GM19372 (cell line): ENCODE measurements at regions not wholly inside any gene's neighbourhood (a gene's known extent, or its start where the extent isn't known, plus 50 kb on each side); places are given as distances from the start of the nearest gene placed in this dataset.

Experiments
- ATAC-seq: cut with Tn5 transposase; IDR thresholded peaks from one replicate; pipeline ENCODE4 v1.9.1; 2021; ENCODE audit warnings: mild to moderate bottlenecking, low read depth, moderate library complexity; ENCODE audit not compliant: unreplicated experiment

DNA sequence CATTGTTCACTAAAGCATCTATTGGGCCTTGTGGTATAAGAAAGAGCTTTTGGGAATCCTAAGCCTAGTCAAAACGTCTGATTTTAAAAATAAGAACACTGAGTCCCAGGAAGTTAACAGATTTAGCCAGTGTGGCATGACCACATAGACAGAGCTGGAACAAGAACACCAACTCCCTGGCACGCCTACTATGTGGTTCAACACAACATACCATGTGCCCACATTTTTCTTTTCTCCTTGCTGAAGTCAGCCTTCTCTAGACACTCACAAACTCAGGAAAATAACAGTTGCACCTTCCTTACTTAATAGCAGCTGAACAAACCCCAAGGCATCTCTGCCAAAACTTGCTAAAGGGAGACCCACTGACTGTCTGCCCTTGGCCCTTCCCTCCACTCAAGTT is 124.8 kb downstream of the C1D start:
- no peak for ATAC-seq

- no peak for ATAC-seq
Measured at GRCh38 chr2:67945056-67945455, 117.7 kb downstream of the C1D start.

DNA sequence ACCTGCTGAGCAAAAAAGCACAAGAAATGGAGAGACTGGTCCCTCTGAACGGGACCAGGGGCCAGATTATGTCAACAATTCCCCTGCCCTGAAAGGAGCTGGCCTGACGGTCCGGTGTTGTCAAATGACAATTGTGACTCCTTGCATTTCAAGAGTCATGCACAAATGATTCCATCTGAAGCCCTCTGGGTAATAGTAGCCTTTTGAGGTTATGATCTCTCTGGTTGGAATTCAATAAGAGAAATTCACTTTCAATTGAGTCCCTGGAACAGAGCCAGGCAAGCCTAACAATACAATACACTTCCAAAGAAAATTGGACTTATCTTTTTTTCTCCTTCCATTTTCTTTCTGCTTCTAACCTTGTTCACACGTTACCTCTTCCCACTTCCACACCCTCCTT is 116.9 kb downstream of the C1D start:
- ATAC-seq, result no peak

DNA sequence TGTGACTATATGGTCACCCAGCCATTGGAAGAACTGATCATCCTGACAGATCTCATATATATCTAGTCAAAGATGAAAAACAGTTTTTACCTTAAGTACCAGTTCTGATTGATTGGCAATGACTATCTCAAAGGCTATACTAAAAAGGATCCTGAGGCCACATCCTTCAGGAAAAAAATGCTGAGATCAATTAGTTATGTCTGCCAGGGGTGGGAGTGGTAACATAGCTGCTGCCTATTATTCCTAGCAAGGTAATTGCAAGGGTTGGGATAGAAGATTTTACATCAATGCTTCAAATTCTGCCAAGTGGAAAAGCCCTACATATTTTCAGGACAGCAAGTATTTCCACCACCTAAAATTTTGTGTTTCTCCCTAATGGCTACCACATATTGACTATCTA is 114.7 kb downstream of the C1D start:
- no peak for ATAC-seq

DNA sequence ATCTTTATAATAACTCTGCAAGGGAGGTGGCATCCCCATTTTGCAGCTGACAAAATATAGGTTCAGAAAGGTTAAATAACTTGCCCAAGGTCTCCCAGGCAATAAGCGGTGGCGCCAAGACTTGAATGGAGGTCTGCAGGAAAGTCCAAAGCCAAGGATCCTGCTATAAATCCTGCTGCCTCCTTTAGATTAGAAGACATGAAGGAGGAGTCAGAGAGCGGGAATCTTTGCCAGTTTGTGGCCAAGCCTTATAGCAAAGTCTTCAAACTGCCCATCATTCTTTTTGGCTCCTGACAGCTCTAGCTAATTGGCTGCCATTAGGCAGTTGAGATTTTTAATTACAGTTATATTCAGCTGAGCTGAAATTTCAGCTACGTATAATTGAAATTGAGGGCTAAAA is 114.3 kb downstream of the C1D start:
- no peak for ATAC-seq

DNA sequence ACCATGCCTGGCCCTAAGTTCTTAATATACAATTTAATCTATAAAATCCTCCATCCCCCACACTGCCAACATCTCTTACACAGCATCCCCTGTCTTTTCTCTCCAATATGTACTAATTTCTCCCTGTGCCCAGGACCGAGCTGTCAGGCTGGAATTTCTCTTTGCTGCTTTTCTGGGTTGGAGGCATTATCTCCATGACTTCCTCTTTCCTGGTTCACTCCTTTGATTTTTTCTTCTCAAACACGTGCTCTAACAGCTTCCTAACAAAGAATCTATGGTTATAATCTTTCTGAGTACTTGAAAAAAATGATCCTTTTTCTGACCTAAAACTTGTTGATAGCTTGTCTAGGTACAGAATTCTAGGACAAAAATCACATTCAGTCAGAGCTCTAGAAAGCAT is 112.8 kb downstream of the C1D start:
- ATAC-seq, result no peak

GRCh38 chr2:67950919-67951318 is 111.9 kb downstream of the C1D start:
- ATAC-seq, result no peak

DNA sequence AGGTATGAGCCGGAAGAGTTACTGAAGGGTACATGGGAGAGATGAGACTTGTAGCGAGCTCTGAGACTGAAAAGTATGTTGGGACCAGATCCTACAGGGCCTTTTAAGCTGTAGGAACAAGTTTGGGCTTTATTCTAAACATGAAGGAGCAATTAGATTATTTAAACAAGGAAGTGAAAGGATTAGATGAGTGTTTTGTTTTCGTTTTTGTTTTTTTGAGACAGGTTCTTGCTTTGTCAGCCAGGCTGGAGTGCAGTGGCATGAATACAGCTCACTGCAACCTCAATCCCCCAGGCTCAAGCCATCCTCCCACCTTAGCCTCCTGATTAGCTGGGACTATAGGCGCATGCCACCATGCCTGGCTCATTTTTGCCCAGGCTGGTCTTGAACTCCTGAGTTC is 110.7 kb downstream of the C1D start:
- ATAC-seq, result peak; percentile 61

- ATAC-seq, result no peak
Measured at GRCh38 chr2:67954093-67954748, 108.6 kb downstream of the C1D start.

- no peak for ATAC-seq
Measured at GRCh38 chr2:67955748-67956603, 106.8 kb downstream of the C1D start.

- no peak for ATAC-seq
Measured at GRCh38 chr2:67965246-67965645, 97.6 kb downstream of the C1D start.

GRCh38 chr2:67970071-67970470 is 92.7 kb downstream of the C1D start:
- ATAC-seq, result no peak

- no peak for ATAC-seq
Measured at GRCh38 chr2:67970542-67970941, 92.3 kb downstream of the C1D start.

DNA sequence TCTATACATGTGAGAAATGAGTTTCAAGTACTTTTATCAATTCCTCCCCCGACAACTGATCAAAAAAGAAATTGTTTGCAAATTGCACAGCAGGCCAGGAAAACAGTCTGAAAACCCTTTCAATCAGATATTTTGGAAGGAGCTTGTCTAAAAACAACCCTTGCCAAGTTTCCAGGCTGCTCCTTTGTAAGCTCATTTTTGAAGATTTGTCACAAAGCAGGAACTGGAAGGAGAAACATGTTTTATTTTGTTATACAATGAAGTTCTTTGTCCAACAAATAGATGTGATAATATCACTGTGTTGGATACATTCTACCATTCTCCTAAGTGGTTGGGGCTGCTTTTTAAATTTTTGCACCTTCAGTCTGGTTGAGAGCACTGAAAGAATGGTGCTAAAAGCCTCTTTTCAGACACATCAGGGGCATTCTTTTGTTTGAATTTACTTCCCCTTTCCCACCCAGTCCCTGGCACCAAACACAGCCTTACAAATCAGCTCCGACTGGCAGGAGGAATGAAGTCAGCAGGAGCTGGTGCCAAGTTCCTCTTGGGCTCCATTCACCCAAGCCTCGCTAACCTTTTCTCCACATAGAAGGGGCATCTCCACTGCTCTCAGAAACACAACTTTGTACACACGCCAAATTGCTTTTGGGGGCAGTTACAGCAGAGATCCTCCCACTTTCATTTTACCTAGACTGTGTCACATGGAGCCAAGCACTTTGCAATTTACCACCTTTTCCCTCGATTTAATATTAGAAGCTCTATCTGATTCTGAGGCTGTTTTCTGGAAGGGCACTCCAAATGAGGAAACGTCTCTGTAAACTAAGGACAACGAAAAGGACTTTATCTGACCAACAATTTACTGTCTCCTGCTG is 88.0 kb downstream of the C1D start:
- no peak for ATAC-seq

- ATAC-seq, result no peak
Measured at GRCh38 chr2:67977464-67977863, 85.3 kb downstream of the C1D start.

DNA sequence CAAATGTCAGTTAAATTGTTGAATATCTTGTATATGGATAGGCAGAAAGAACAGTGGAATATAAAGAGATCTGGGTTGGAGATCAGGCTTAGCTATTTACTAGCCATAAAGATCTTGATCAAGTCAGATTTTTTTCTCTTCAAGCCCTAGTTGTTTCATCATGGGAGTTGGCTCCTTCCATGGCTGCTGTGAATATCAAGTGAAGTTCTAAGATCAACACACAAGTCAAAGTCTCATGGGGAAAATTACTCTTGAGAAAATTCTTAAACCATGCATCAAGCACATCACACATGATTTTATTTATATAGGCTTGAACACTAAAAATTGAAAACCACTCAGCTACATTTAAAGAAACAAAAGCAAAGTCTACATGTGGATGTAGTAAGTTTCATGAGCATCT is 79.8 kb downstream of the C1D start:
- no peak for ATAC-seq

DNA sequence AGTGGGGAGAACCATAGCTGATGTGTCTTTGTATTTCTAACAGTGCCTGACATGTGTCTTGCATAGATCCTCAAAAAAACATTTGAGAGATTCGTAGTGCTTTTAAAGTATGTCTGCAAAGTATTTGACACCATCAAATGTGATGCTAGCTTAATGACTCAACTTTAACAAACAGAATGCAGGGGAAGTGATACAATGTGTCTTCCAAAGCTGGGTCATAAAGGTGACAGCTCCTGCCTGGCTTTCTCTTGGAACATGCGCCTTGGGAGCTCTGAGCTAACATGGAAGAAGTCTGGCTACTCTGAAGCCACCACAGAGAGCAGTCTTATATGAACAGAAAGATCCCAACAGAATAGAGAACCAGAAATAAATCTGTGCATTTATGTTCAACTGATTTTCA is 78.2 kb downstream of the C1D start:
- ATAC-seq, result no peak

- ATAC-seq, result no peak
Measured at GRCh38 chr2:67985586-67985985, 77.2 kb downstream of the C1D start.

GRCh38 chr2:67986258-67986657 is 76.5 kb downstream of the C1D start:
- no peak for ATAC-seq
